Osteoblast (primary cell): ENCODE measurements at regions not wholly inside any gene's neighbourhood (a gene's known extent, or its start where the extent isn't known, plus 50 kb on each side); places are given as distances from the start of the nearest gene placed in this dataset.
"Not testable (repeated sequence)": the region's sequence is repeated elsewhere in the genome, so short reads cannot be mapped to it uniquely, and the experiment has no call there.

Source experiments
- DNase-seq: peaks from one replicate; pipeline ENCODE4 v3.0.0; 2011; ENCODE audit warnings: low spot score, mixed read lengths; ENCODE audit not compliant: insufficient read length; ENCODE audit errors: missing footprints
- H2AFZ ChIP-seq: 2 replicates; pipeline ENCODE4 v1.6.0; 2011; ENCODE audit warnings: mild to moderate bottlenecking, low read length
- H3K27ac ChIP-seq: 2 replicates; pipeline ENCODE4 v1.5.1; 2011; ENCODE audit warnings: mild to moderate bottlenecking, low read depth, low read length, moderate library complexity
- H3K27me3 ChIP-seq: 2 replicates; pipeline ENCODE4 v1.6.0; 2012; ENCODE audit warnings: mild to moderate bottlenecking, control low read depth, inconsistent platforms, low read length, moderate library complexity; ENCODE audit not compliant: insufficient read depth
- H3K36me3 ChIP-seq: 2 replicates; pipeline ENCODE4 v1.5.1; 2011; ENCODE audit warnings: mild to moderate bottlenecking, low read length, control low read depth, moderate library complexity; ENCODE audit not compliant: insufficient read depth
- H3K4me1 ChIP-seq: 2 replicates; pipeline ENCODE4 v1.5.1; 2011; ENCODE audit warnings: mild to moderate bottlenecking, low read length, control low read depth, moderate library complexity; ENCODE audit not compliant: insufficient read depth
- H3K4me2 ChIP-seq: 2 replicates; pipeline ENCODE4 v1.6.0; 2011; ENCODE audit warnings: mild to moderate bottlenecking, low read length; ENCODE audit not compliant: insufficient read depth
- H3K4me3 ChIP-seq: fragments of 200-600 bp; sonication (generic); 3 replicates; pipeline ENCODE4 v1.5.1; 2012; ENCODE audit warnings: mild to moderate bottlenecking, low read length, inconsistent platforms; ENCODE audit not compliant: insufficient read depth
- H3K79me2 ChIP-seq: 2 replicates; pipeline ENCODE4 v1.6.0; 2012; ENCODE audit warnings: mild to moderate bottlenecking, low read length, control low read depth, inconsistent platforms; ENCODE audit not compliant: insufficient read depth
- H3K9me3 ChIP-seq: 2 replicates; pipeline ENCODE4 v1.5.1; 2011; ENCODE audit warnings: low read depth, low read length, control low read depth
- H4K20me1 ChIP-seq: 2 replicates; pipeline ENCODE4 v1.6.0; 2012; ENCODE audit warnings: mild to moderate bottlenecking, low read length, control low read depth; ENCODE audit not compliant: insufficient read depth
- CTCF ChIP-seq: IDR thresholded peaks from 2 replicates; pipeline ENCODE4 v1.5.1; 2011; ENCODE audit warnings: mild to moderate bottlenecking, low read depth, low read length, moderate library complexity; ENCODE audit errors: extremely low read depth

- Histone ChIP-seq H3K27ac (no peak overlapping the region), H3K4me2 (no peak overlapping the region), H3K4me1 (peaks cover 9% of the 10 kb centered on the region), H2AFZ (no peak overlapping the region), H3K79me2 (no peaks in the 10 kb centered on the region), H3K36me3 (no peaks in the 10 kb centered on the region), H3K9me3 (no peaks in the 10 kb centered on the region), H3K27me3 (peaks cover 2% of the 10 kb centered on the region), H3K4me3 (no peak overlapping the region), H4K20me1 (no peaks in the 10 kb centered on the region)
- TF ChIP-seq CTCF = no peak
- DNase-seq = no peak
Measured at GRCh38 chr19:33866696-33867095, 70.0 kb downstream of the KCTD15 start.

- no peaks in the 10 kb centered on the region for H3K9me3 ChIP-seq
- DNase-seq = no peak
- no peak overlapping the region for H3K27ac ChIP-seq
- H2AFZ ChIP-seq = peak overlapping the region; percentile 66
- H3K4me1 ChIP-seq = peaks cover 9% of the 10 kb centered on the region
- H3K4me3 ChIP-seq = peak overlapping the region; percentile 47
- peak overlapping the region; percentile 79 for H3K4me2 ChIP-seq
- no peaks in the 10 kb centered on the region for H3K79me2 ChIP-seq
- peaks cover 2% of the 10 kb centered on the region for H3K27me3 ChIP-seq
- H4K20me1 ChIP-seq = no peaks in the 10 kb centered on the region
- no peaks in the 10 kb centered on the region for H3K36me3 ChIP-seq
- no peak for TF ChIP-seq CTCF
Measured at GRCh38 chr19:33868076-33868735, 71.5 kb downstream of the KCTD15 start.

- peaks cover 2% of the 10 kb centered on the region for H3K27me3 ChIP-seq
- no peak for DNase-seq
- H3K9me3 ChIP-seq = no peaks in the 10 kb centered on the region
Measured at GRCh38 chr19:33868788-33869412, 72.2 kb downstream of the KCTD15 start.

GRCh38 chr19:33870298-33870932 lies 73.7 kb downstream of the KCTD15 start:
- H2AFZ ChIP-seq, H3K27me3 ChIP-seq, H3K36me3 ChIP-seq, H4K20me1 ChIP-seq, H3K27ac ChIP-seq, H3K4me1 ChIP-seq, H3K79me2 ChIP-seq, H3K4me3 ChIP-seq, DNase-seq, H3K9me3 ChIP-seq, H3K4me2 ChIP-seq: not testable (repeated sequence)

More at GRCh38 chr19:33868788-33869412, 72.2 kb downstream of the KCTD15 start:
- H3K4me2 ChIP-seq = peak overlapping the region; percentile 79
- TF ChIP-seq CTCF = no peak
- H4K20me1 ChIP-seq = no peaks in the 10 kb centered on the region
- no peaks in the 10 kb centered on the region for H3K36me3 ChIP-seq
- no peaks in the 10 kb centered on the region for H3K79me2 ChIP-seq
- H3K27ac ChIP-seq = no peak overlapping the region
- H2AFZ ChIP-seq = peak overlapping the region; percentile 66
- H3K4me1 ChIP-seq = peaks cover 9% of the 10 kb centered on the region
- peak overlapping the region; percentile 47 for H3K4me3 ChIP-seq
